ENCODE measurements at regions not wholly inside any gene's neighbourhood (a gene's known extent, or its start where the extent isn't known, plus 50 kb on each side); places are given as distances from the start of the nearest gene placed in this dataset.

DNA sequence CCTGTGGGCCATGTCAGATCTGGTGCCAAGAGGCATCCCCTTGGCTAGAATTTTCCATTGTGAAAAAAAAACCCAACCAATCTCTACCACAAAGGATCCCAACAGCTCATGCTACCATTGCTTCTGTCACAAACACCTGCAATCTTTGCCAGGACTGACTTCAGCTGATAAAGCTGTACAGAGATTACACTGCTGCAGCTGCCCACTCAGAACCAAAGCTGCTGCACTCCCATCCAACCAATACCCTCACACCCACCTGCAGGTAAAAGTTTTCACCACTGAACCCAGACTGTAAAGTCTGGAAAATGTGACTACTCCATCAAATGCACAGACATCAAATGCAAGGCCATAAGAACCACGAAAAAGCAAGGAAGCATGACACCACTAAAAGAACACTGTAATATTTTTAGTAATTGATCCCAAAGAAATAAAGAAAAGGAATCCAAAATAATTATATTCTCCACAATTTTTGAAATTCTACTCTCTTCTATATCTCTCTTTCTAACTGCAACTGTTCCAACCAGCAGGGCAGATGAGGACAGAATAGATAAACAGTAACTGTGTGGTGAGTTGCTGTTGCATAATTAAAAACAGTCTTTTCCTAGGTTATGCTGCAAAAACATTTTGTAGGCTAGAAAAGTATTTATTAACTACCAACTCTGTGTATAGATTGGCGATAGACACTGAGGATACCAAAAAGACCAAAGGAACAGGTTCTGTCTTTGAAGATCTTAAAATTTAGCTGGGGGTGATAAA lies 128.0 kb upstream of the MCHR2 start:
- TF ChIP-seq, protein P1, sequence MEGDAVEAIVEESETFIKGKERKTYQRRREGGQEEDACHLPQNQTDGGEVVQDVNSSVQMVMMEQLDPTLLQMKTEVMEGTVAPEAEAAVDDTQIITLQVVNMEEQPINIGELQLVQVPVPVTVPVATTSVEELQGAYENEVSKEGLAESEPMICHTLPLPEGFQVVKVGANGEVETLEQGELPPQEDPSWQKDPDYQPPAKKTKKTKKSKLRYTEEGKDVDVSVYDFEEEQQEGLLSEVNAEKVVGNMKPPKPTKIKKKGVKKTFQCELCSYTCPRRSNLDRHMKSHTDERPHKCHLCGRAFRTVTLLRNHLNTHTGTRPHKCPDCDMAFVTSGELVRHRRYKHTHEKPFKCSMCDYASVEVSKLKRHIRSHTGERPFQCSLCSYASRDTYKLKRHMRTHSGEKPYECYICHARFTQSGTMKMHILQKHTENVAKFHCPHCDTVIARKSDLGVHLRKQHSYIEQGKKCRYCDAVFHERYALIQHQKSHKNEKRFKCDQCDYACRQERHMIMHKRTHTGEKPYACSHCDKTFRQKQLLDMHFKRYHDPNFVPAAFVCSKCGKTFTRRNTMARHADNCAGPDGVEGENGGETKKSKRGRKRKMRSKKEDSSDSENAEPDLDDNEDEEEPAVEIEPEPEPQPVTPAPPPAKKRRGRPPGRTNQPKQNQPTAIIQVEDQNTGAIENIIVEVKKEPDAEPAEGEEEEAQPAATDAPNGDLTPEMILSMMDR (IDR thresholded peaks at IDR 0.05 in 4 of 5, conservative IDR thresholded peaks at IDR 0.05 in 1 of 5), result no peak
- TF ChIP-seq POLR2A (IDR thresholded peaks at IDR 0.05), result no peak
